Erythroblast (primary cell): ENCODE measurements at regions not wholly inside any gene's neighbourhood (a gene's known extent, or its start where the extent isn't known, plus 50 kb on each side); places are given as distances from the start of the nearest gene placed in this dataset.

Experiments used
- DNase-seq, 2 experiments: peaks; one replicate each; lab custom pipeline; 2025; lab: John Stamatoyannopoulos, UW
- GATA1 ChIP-seq: IDR thresholded peaks from 2 replicates; pipeline ENCODE4 v1.6.1; 2011; ENCODE audit warnings: low read depth, mild to moderate bottlenecking, control low read depth, low read length, moderate library complexity
- POLR2A ChIP-seq: IDR thresholded peaks from 2 replicates; pipeline ENCODE4 v1.6.1; 2011; ENCODE audit warnings: mild to moderate bottlenecking, low read length

DNA sequence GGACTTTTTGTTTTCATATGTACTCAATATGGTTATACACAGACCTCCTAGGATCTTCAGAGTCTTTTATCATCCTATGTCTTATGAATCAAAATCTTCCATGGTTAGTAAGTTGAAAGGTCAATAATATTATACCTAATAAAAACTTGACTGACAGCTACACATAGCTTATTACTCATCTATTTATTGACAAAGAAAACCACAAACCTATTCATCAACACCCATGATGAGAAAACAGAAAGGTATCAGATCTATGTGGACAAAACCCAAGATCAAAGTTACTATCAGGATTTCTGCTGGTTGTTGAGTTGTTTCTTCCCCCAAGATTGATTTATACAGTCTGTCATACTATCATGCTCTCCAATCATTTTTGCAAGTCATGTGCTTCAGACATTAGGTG lies 460.1 kb upstream of the MANEA start:
- no peak for DNase-seq
- TF ChIP-seq POLR2A (no peak), GATA1 (no peak)

DNA sequence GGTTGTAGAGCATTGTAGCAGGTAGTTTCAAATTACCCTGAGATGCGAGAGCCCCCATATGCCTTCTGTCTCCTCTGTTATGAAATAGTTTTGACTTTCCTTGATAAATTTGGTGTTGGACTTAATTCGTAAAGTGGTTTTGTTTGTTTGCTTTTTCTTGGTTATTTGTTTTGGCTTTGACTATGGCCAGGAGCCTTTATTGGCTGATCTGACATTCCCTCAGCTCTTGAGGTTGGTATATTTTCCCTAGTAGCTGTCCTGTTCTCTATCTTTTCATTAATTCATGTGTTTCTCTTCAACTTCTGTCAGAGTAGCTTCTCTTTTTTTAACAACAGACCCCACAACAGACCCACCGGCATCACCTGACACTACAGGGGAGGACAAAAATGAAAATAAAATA lies 457.4 kb upstream of the MANEA start:
- DNase-seq, result no peak
- TF ChIP-seq GATA1 (no peak), POLR2A (no peak)

GRCh38 chr6:95120984-95121383 lies 456.4 kb upstream of the MANEA start:
- no peak for DNase-seq
- no peak for TF ChIP-seq POLR2A
- no peak for TF ChIP-seq GATA1

DNA sequence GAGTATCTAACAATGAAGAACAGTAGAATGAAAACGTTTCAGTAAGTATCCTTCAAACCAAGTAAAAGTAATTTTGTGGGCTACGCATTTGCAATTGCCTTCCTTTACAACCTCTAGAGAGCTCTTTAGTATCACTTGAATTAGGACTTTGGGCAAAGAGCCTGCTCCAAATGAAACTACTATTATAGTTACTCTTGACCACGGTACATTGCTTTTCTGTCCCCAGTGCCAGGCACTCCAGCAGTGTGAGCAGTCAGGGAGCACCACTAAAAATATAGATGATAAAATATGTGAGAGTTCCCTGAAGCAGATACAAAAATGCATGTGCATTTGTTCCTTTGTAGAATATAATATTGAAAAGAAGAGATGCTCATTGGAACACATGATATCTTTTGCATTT lies 450.1 kb upstream of the MANEA start:
- TF ChIP-seq POLR2A (no peak), GATA1 (no peak)

DNA sequence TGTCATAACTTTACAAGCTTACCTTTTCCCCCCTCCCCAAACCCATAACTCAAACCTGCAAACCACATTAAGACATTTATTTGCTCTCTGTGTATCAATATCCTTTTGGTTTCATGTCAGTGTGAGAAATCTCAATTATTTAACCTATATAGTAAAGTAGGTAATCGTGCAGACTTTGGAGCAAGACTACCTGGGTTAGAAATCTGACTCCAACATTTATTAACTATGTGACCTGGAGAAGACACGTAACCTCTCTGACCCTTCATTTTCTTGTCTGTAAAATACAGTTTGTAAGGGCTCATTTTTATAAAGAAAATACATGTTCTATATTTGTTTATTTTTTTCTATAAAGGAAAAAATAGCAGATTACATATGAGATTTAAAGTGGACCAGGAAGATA lies 448.9 kb upstream of the MANEA start:
- DNase-seq, result no peak
- TF ChIP-seq POLR2A, result no peak
- TF ChIP-seq GATA1, result no peak

More for the DNA sequence above, 450.1 kb upstream of the MANEA start:
- DNase-seq, result no peak

DNA sequence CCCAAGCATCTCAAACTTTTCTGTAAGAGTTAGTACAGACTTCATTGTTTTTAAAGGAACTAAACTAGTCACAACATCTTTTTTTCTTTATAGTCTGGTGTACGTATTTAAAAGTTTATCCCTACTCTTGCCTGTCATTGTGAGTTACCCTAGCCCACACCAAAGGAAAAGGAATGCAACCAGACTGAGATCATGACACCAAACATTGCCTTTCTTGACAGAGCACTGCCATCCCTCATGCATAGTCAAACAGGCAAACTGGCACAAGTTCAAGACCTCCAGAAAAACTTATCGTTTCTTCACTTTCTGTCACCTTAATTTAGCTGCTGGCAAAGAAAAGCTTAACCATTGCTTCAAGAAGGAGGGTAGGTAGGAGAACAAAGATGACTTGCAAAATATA lies 448.4 kb upstream of the MANEA start:
- TF ChIP-seq POLR2A (no peak), GATA1 (no peak)
- DNase-seq, result no peak

DNA sequence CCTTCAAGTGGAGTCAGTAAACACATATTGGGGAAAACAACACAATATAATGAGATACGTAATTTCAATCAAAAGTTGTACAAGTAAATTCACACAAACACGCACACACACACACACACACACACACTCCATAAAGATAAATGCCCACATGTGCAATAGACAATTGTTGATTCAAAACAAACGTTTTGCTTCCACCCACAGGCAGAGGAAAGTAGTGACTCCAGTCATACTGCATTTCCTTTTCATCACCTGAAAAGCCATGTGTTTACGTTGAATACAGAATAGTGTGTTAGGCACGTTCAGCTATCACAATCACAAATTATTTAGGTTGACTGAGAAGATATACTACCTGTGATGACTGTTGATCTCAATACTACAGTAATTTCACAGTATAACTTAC lies 443.8 kb upstream of the MANEA start:
- DNase-seq, result no peak
- TF ChIP-seq GATA1, result no peak
- TF ChIP-seq POLR2A, result no peak

DNA sequence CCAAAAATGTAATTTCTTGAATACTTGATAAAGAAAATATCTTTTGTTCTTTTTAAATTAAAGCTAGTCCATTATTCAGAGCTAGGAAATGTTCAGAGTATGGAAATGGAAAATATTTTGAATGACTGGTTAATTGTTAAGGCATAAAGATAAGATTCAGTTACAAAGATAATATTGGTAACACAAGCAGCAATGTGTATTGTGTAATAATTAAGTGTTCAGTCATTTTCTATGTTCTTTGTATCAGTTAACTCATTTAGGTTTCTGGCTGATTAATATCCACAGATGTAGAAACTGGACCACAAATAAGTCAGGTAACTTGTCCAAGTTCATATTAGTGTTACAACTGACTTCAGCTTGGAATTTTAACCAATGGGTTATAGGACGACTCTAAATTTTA lies 442.2 kb upstream of the MANEA start:
- no peak for DNase-seq
- TF ChIP-seq GATA1 (no peak), POLR2A (no peak)

- TF ChIP-seq POLR2A, result no peak
- TF ChIP-seq GATA1, result no peak
- DNase-seq, result no peak
These were observed 435.2 kb upstream of the MANEA start for GRCh38 chr6:95142101-95142500.

- DNase-seq, result no peak
- TF ChIP-seq POLR2A (no peak), GATA1 (no peak)
These were observed 434.5 kb upstream of the MANEA start for GRCh38 chr6:95142661-95143335.

DNA sequence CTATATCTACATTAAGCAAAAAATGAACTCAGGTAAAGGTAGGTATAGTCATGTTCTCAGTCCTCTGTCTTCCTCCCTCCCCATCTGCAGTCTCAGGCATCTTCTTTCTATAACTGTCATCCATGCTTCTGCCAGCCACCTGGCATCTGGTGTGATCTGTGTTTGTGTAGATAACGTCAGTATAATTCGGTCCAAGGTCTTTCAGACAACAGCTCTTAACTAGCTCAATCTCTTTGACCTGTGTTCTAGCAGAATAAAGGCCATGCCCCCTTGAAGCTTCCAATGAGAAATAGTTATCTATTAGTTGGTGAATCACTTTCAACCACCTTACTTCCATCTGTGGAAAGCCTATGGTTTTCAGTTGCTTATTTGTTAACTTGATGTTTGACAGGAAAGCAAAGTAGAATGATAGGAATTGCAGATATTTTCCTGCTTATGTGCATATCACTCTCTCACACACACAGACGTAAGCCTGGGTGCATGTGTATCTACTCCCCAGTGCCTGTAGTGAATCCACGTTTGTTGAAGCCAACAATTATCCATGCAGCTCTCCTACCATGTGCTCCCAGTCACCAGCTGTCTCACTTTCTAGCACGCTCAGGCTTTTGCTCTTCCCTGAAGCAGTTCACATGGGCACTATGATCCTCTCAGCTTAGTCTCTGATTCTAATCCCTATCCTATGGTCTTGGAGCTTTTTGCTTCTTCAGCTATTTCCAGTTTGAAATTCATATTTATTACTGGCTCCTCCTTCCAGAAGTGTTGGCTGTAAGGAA lies 433.7 kb upstream of the MANEA start:
- no peak for DNase-seq
- TF ChIP-seq GATA1, result no peak
- no peak for TF ChIP-seq POLR2A

DNA sequence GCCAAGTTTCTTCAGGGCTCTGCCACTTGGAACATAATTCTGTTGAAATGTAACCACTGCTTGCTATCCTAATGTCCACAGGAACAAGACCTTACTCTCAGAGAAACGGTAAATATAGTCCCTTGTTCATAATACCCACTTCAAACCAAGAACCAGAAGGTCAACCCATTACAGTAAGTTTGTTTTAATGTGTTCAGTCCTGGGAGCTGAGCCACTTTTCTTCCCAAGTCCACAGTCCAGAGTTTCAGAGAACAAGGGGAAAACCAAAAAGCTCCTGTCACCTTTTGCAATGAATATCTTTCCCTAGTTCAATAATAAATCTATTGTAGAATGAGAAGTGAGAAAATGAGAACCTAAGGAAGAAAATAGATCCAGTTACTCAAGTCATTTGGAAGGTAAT lies 431.9 kb upstream of the MANEA start:
- TF ChIP-seq POLR2A (no peak), GATA1 (no peak)
- DNase-seq, result no peak

- no peak for TF ChIP-seq POLR2A
- DNase-seq, result no peak
These were observed 417.8 kb upstream of the MANEA start for GRCh38 chr6:95159557-95159956.

- TF ChIP-seq POLR2A (no peak), GATA1 (no peak)
- no peak for DNase-seq
These were observed 407.6 kb upstream of the MANEA start for GRCh38 chr6:95169775-95170174.
